ENCODE measurements at regions not wholly inside any gene's neighbourhood (a gene's known extent, or its start where the extent isn't known, plus 50 kb on each side); places are given as distances from the start of the nearest gene placed in this dataset.

GRCh38 chr4:95675623-95676022 is 126.8 kb upstream of the UNC5C start:
- TF ChIP-seq CTCF (IDR thresholded peaks at IDR 0.05; ENCODE audit: low read length) (no peak), EZH2 (IDR thresholded peaks at IDR 0.05; ENCODE audit: borderline replicate concordance, low read length) (no peak)
